ENCODE measurements at regions not wholly inside any gene's neighbourhood (a gene's known extent, or its start where the extent isn't known, plus 50 kb on each side); places are given as distances from the start of the nearest gene placed in this dataset.

GRCh38 chr12:24252602-24253001, 303.1 kb upstream of the SOX5 start:
- H3K4me3 ChIP-seq, result no peak overlapping the region
- no peaks in the 10 kb centered on the region for H3K27me3 ChIP-seq
- H3K36me3 ChIP-seq, result no peaks in the 10 kb centered on the region
- no peaks in the 10 kb centered on the region for H3K4me1 ChIP-seq
- H3K27ac ChIP-seq, result no peak overlapping the region
- no peaks in the 10 kb centered on the region for H3K9me3 ChIP-seq
- DNase-seq, result no peak
- intact Hi-C loops (cut with DNase I; ENCODE audit: low total_unique reads), result no loop called here
- TF ChIP-seq, protein P1, sequence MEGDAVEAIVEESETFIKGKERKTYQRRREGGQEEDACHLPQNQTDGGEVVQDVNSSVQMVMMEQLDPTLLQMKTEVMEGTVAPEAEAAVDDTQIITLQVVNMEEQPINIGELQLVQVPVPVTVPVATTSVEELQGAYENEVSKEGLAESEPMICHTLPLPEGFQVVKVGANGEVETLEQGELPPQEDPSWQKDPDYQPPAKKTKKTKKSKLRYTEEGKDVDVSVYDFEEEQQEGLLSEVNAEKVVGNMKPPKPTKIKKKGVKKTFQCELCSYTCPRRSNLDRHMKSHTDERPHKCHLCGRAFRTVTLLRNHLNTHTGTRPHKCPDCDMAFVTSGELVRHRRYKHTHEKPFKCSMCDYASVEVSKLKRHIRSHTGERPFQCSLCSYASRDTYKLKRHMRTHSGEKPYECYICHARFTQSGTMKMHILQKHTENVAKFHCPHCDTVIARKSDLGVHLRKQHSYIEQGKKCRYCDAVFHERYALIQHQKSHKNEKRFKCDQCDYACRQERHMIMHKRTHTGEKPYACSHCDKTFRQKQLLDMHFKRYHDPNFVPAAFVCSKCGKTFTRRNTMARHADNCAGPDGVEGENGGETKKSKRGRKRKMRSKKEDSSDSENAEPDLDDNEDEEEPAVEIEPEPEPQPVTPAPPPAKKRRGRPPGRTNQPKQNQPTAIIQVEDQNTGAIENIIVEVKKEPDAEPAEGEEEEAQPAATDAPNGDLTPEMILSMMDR (IDR thresholded peaks at IDR 0.05), result no peak

DNA sequence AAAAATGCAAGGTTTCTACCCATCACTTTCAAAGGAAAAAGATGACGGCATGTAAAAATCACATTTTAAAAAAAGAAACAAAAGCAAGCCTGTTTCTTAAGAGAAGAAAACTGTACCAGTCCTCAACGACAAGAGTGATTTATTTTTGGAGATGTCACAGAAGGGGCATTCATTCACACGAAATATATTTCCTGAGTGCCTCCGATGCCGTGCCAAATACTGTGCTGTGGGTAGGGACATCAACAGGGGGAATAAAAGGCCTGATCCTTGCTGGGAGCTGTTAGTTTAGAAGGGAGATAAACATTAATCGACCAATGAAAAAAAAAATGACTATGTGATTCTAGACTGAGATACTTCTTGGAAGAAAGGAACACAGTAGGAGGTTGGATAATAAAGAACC, 297.5 kb upstream of the SOX5 start:
- TF ChIP-seq, protein P1 (IDR thresholded peaks at IDR 0.05), result no peak
- H3K9me3 ChIP-seq, result no peaks in the 10 kb centered on the region
- H3K27ac ChIP-seq, result no peak overlapping the region
- peaks cover 0 to 17% (median 0%) of the 10 kb centered on the region in 4 donors for H3K4me1 ChIP-seq
- no peaks in the 10 kb centered on the region for H3K27me3 ChIP-seq
- no peak for DNase-seq
- no peaks in the 10 kb centered on the region for H3K36me3 ChIP-seq
- intact Hi-C loops (cut with DNase I; ENCODE audit: low total_unique reads), result no loop called here
- no peak overlapping the region for H3K4me3 ChIP-seq

GRCh38 chr12:24246376-24246775, 296.9 kb upstream of the SOX5 start:
- Histone ChIP-seq H3K9me3 (no peaks in the 10 kb centered on the region), H3K4me1 (peaks cover 0 to 17% (median 0%) of the 10 kb centered on the region in 4 donors), H3K36me3 (no peaks in the 10 kb centered on the region), H3K27me3 (no peaks in the 10 kb centered on the region), H3K4me3 (no peak overlapping the region), H3K27ac (peak overlapping the region in 1 of 2 donors; percentile 2)
- no peak for DNase-seq
- intact Hi-C loops (cut with DNase I; ENCODE audit: low total_unique reads), result no loop called here
- TF ChIP-seq, protein P1 (IDR thresholded peaks at IDR 0.05), result no peak

- H3K4me1 ChIP-seq, result peaks cover 0 to 17% (median 0%) of the 10 kb centered on the region in 4 donors
- no peaks in the 10 kb centered on the region for H3K27me3 ChIP-seq
- no peak overlapping the region for H3K27ac ChIP-seq
- TF ChIP-seq, protein P1 (IDR thresholded peaks at IDR 0.05), result no peak
- H3K9me3 ChIP-seq, result no peaks in the 10 kb centered on the region
- no peaks in the 10 kb centered on the region for H3K36me3 ChIP-seq
- intact Hi-C loops (cut with DNase I; ENCODE audit: low total_unique reads), result no loop called here
- no peak overlapping the region for H3K4me3 ChIP-seq
- DNase-seq, result no peak
Measured at GRCh38 chr12:24244801-24245200, 295.3 kb upstream of the SOX5 start.

GRCh38 chr12:24244231-24244630, 294.8 kb upstream of the SOX5 start:
- Histone ChIP-seq H3K36me3 (no peaks in the 10 kb centered on the region), H3K27ac (no peak overlapping the region), H3K9me3 (no peaks in the 10 kb centered on the region), H3K4me1 (peaks cover 0 to 17% (median 0%) of the 10 kb centered on the region in 4 donors), H3K4me3 (no peak overlapping the region), H3K27me3 (no peaks in the 10 kb centered on the region)
- intact Hi-C loops (cut with DNase I; ENCODE audit: low total_unique reads), result no loop called here
- no peak for DNase-seq
- TF ChIP-seq, protein P1 (IDR thresholded peaks at IDR 0.05), result no peak

GRCh38 chr12:24240707-24241106, 291.2 kb upstream of the SOX5 start:
- peaks cover 0 to 2% (median 0%) of the 10 kb centered on the region in 4 donors for H3K4me1 ChIP-seq
- no peaks in the 10 kb centered on the region for H3K27me3 ChIP-seq
- no peak overlapping the region for H3K4me3 ChIP-seq
- TF ChIP-seq, protein P1 (IDR thresholded peaks at IDR 0.05), result no peak
- intact Hi-C loops (cut with DNase I; ENCODE audit: low total_unique reads), result no loop called here
- no peaks in the 10 kb centered on the region for H3K9me3 ChIP-seq
- DNase-seq, result no peak
- no peak overlapping the region for H3K27ac ChIP-seq
- H3K36me3 ChIP-seq, result no peaks in the 10 kb centered on the region
